ENCODE measurements at regions not wholly inside any gene's neighbourhood (a gene's known extent, or its start where the extent isn't known, plus 50 kb on each side); places are given as distances from the start of the nearest gene placed in this dataset.

DNA sequence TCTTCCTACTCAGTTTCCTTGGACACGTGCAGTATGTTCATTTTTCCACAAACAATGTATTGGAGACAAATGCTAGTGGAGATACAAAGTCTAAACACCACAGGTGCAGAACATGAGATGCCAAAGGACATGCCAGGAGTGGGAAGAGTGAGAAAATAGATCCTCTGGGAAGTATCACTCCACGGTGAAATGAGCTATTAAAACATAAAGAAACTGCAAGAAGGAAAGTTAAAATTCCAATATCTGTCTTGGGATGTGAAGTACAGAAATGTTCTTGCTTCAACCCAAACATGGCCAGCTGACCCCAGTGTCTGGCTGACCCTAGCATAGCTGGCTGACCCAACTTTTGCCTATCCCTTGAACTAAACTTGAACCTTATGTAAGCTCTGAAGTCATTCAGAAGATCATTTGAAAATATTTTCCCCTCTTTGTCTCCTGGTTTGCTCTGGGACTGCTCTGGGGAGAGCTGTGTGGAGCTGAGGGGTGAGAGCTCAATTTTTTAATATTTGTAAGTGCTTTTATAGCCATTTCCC is 59.5 kb downstream of the FZD1 start:
- in situ Hi-C loops (cut with HindIII; ENCODE audit: low pct_unique_long_range_greater_than_20kb, low sequenced_read_pairs): no loop called here
- no peak for DNase-seq (ENCODE audit: low read depth in 1 of 2, low spot score in 1 of 2)
- no peak for TF ChIP-seq JUND (IDR thresholded peaks at IDR 0.05; ENCODE audit: low read depth)

DNA sequence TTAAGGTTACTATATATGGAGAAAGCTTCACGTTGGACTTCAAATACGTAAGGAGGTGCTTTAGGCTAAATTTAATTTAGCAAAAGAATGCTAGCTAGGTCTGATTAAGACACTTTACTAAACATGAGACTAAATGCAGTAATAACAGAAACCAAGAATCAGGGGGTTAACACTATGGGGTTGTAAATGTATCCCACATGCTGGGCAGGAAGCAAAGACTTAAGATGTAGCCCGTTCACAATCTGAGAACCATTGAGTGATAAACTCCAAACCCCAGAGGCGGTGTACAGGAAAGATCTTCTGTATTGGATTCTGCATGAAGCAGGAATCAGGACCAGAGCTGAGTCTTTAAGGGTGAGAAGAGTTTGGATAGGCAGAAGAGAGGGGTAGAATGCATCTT is 60.4 kb downstream of the FZD1 start:
- DNase-seq (ENCODE audit: low read depth in 1 of 2, low spot score in 1 of 2): no peak
- TF ChIP-seq JUND (IDR thresholded peaks at IDR 0.05; ENCODE audit: low read depth): no peak
- in situ Hi-C loops (cut with HindIII; ENCODE audit: low pct_unique_long_range_greater_than_20kb, low sequenced_read_pairs): no loop called here

DNA sequence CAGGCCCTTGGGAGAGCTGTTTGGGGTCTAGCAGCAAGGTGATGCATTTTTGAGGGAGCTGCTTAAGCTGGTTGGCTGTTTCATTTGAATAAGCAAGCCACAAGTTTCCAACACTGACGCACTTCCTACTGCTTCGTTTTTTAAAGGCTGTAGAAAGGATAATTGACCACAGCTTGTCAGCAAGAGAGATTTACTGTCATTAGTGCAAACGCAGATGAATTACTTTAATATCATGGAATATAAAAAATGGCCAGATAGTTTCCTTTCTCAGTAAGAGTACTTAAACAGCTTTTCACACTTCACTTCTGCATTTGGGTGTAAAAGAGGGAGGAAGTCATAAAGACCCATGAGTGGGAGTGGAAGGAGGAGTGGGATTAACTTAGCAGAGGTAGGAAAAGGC is 61.5 kb downstream of the FZD1 start:
- no peak for DNase-seq (ENCODE audit: low read depth in 1 of 2, low spot score in 1 of 2)
- in situ Hi-C loops (cut with HindIII; ENCODE audit: low pct_unique_long_range_greater_than_20kb, low sequenced_read_pairs): no loop called here
- no peak for TF ChIP-seq JUND (IDR thresholded peaks at IDR 0.05; ENCODE audit: low read depth)

DNA sequence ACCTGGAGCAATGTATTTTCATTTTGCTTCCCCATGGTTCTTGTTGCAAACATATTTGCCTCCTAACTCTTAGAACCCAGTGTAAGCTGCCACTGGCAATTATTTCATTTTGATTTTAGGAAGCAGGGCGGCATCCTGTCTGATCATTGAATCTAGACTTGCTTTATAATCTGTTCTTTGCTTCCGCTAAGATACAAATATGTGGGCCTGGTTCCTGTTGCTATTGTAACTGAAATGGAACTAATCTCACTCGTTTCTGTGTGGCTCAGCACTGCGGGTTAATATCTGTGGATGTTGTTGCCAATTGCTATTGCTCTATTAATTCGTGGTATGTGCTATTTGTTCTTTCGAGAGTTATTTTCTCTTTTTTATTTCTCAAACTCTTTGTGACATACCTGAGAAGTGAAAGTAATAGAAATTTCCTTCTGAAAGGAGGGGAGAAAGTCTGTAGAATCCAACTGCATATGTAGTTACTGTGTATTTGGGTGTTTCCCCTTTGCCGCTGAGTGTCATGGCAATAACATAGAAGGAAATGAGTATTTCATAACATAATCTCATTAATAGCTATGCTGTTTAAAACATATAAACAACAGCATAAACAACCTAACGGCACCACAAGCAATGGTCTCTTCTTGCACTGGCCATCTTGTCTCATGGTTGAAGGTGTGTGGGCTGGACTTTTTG is 62.4 kb downstream of the FZD1 start:
- in situ Hi-C loops (cut with HindIII; ENCODE audit: low pct_unique_long_range_greater_than_20kb, low sequenced_read_pairs): no loop called here
- no peak for TF ChIP-seq JUND (IDR thresholded peaks at IDR 0.05; ENCODE audit: low read depth)
- DNase-seq (ENCODE audit: low read depth in 1 of 2, low spot score in 1 of 2): no peak

DNA sequence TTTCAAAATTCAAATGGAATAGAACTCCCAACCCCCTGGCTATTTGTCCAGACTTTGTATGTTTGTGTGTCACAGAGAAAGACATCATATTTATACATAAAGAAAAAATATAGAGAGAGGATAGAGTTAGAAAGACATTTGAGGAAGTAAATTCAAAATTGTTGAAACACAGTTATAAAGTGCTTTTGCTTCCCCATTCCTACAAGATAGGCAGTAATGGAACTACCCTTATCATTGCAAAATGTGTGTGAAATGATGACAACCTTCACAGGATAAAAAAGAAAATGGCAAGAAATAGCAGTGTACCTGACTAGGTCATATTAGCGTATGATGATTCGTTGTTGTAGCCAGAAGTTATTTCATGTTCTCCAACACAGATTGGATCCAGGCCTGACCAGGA is 63.1 kb downstream of the FZD1 start:
- in situ Hi-C loops (cut with HindIII; ENCODE audit: low pct_unique_long_range_greater_than_20kb, low sequenced_read_pairs): no loop called here
- TF ChIP-seq JUND (IDR thresholded peaks at IDR 0.05; ENCODE audit: low read depth): no peak
- DNase-seq (ENCODE audit: low read depth in 1 of 2, low spot score in 1 of 2): no peak

DNA sequence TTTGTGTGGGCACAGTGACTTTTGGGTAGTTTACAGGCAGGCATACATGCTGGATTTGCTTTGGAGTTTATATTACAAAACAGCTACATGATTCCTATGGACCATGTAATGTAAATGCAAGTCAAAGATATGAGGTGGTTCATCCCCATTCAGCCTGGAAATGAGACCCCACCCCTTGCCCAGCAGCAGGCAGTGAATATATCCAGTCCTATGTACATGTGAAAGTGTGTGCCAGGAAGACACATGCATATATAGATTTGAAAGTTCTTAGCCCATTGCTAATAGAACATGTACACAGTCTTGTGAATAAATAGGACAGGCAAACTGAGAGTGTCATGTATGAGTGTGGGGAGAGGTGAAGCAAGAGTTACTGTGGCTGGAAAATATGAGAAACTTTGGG is 65.3 kb downstream of the FZD1 start:
- no peak for DNase-seq (ENCODE audit: low read depth in 1 of 2, low spot score in 1 of 2)
- in situ Hi-C loops (cut with HindIII; ENCODE audit: low pct_unique_long_range_greater_than_20kb, low sequenced_read_pairs): no loop called here
- no peak for TF ChIP-seq JUND (IDR thresholded peaks at IDR 0.05; ENCODE audit: low read depth)

DNA sequence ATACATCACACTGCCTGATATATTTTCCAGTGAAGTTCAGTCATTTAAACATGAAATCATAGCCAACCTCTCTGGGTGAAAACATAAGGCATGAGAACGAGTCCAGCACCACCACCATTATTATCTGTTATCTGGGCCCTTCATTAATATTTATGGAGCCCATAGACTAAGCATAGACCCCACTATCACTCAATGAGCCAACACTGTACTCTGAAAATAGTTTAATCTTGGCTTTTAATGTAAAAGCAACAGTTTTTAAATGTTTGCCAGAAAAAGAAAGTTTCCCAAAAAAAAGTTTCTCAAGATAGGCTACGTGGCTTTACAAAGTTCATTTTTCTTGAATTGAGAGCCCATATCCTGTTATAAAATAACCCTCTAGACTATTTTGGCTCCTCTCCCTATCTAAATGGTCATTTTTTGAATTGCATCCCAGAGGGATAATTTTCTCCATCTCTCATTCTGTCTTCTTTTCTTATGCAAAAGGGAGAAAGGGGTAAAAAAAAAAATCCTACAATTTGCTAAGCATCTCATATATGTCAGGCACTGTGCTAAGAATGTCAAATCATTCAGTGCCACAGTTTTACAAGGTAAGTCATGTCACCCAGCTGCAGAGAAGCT is 66.1 kb downstream of the FZD1 start:
- in situ Hi-C loops (cut with HindIII; ENCODE audit: low pct_unique_long_range_greater_than_20kb, low sequenced_read_pairs): no loop called here
- TF ChIP-seq JUND (IDR thresholded peaks at IDR 0.05; ENCODE audit: low read depth): no peak

DNA sequence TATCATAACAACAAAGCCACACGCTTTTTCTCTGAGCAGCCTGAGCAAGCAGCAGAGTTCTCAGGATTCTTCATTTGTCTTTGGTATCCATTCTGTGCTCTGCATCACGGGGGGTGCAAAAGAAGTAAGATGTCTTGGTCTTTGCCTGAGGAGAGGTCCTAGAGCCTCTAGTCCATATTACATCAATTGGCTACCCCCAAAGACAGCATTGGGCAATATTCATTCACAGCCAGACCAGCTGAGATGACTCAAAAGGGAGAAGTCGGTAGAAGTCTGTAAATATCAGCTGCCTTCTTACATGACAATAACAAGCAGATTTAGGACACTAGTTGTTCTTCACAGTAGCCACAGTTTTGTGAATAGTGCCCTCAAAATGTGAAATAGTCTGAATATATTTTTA is 66.6 kb downstream of the FZD1 start:
- TF ChIP-seq JUND (IDR thresholded peaks at IDR 0.05; ENCODE audit: low read depth): no peak
- in situ Hi-C loops (cut with HindIII; ENCODE audit: low pct_unique_long_range_greater_than_20kb, low sequenced_read_pairs): no loop called here
- no peak for DNase-seq (ENCODE audit: low read depth in 1 of 2, low spot score in 1 of 2)

More for the DNA sequence above, 66.1 kb downstream of the FZD1 start:
- no peak for DNase-seq (ENCODE audit: low read depth in 1 of 2, low spot score in 1 of 2)

DNA sequence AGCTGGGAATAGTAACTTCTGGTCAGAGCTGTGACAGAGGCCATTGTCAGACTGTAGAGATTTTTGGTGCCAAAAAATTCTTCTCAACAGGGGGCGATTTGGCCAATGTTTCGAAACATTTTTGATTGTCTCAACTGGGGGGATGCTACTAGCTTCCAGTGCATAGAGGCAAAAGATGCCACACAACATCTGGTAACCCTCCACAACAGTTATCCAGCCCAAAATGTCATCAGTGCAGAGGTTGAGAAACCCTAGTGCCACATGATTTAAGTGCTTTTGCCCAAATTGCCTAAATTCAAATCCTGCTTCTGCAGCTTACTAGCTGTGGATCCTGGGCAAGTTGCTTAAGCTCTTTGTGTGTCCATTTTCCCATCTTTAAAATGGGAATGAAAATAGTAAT is 71.9 kb downstream of the FZD1 start:
- no peak for TF ChIP-seq JUND (IDR thresholded peaks at IDR 0.05; ENCODE audit: low read depth)
- in situ Hi-C loops (cut with HindIII; ENCODE audit: low pct_unique_long_range_greater_than_20kb, low sequenced_read_pairs): no loop called here
- DNase-seq (ENCODE audit: low read depth in 1 of 2, low spot score in 1 of 2): no peak

DNA sequence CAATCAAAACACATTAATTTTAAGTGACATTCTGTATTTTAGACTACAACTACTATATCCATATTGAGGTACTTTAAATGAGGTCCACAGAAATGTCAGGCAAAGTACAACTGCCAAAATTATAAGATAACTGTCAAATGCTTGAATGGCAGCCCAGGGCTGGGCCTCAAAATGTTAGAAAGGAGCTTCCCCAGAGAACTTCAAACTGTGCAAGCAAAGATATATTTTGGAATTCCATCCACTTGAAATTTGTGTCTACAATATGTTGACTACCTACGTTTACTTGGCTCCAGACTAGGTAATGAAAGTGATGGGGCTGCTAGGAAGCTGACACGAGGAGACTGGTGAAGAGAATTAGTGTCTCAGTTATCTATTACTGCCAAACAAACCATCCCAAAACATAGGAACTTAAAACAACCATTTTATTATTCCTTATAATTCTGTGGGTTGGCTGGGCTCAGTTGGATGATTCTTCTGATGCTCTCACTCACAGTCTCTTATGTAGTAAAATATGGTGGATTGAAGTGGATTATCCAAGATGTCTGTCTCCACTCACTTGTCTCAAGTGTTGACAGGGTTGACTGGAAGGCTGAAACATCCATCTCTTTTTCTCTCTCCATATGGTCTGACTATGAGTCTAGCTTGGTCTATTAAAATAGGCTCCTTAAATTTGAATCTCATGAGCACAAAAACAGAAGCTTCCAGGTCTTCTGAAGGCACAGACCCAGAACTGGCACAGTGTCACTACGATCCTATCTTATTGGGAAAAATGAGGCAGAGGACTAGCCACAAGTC is 74.2 kb downstream of the FZD1 start:
- in situ Hi-C loops (cut with HindIII; ENCODE audit: low pct_unique_long_range_greater_than_20kb, low sequenced_read_pairs): no loop called here
- DNase-seq (ENCODE audit: low read depth in 1 of 2, low spot score in 1 of 2): no peak
- TF ChIP-seq JUND (IDR thresholded peaks at IDR 0.05; ENCODE audit: low read depth): no peak

DNA sequence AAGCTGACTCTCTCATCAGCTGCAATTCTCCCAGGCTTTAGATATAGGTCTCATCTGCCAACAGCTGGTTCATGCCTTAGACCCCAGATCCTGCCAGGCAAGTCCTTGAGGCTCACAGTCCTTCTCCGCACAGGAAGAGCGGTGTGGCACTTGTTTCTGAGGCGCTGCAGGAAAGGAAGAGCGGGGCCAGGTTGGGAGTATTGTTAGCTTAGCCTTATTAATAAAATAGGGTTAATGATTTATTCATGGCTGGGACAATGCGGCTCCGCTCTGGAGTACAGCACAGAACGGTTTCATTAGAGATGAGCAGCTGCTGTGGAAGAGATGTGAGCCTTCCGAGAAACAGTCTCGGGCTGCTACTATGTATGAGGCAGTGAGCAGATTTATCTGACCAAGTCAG is 78.1 kb downstream of the FZD1 start:
- in situ Hi-C loops (cut with HindIII; ENCODE audit: low pct_unique_long_range_greater_than_20kb, low sequenced_read_pairs): no loop called here
- DNase-seq (ENCODE audit: low read depth in 1 of 2, low spot score in 1 of 2): no peak
- TF ChIP-seq JUND (IDR thresholded peaks at IDR 0.05; ENCODE audit: low read depth): no peak

DNA sequence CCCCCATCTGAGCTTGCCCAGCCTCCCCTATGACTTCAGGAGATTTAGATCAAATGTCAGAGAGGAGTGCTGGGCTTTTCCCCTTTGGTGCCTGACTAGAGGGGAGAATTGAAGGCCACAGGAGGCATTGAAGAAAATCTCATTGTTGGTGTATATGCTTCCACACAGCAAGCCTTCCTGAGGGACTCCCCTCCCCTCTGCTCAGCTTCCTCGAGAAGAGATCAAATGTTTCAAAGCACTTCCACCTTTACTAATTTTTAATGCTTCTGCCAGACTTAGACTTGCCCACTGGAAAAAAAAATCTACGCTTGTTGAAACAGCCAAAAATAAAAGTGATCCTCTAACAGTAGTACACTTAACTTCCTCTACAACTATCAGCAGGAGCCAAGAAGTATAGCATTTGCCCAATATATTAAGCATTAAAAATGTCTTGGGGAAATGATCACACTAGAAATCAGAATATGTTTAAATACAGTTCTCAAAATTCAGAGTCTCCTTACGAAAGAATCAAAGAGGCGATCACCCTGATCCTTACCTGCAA is 79.3 kb downstream of the FZD1 start:
- in situ Hi-C loops (cut with HindIII; ENCODE audit: low pct_unique_long_range_greater_than_20kb, low sequenced_read_pairs): no loop called here
- TF ChIP-seq JUND (IDR thresholded peaks at IDR 0.05; ENCODE audit: low read depth): no peak
- DNase-seq (ENCODE audit: low read depth in 1 of 2, low spot score in 1 of 2): no peak
